ENCODE measurements at regions not wholly inside any gene's neighbourhood (a gene's known extent, or its start where the extent isn't known, plus 50 kb on each side); places are given as distances from the start of the nearest gene placed in this dataset.

GRCh38 chr11:45339729-45340519 is 53.8 kb upstream of the SYT13 start:
- intact Hi-C loops (cut with micrococcal nuclease), result loop anchor here (1.0 to 10.0 kb wide), 5 partner anchors 15 to 432 kb away; no protein-coding TSS in a partner anchor
- H3K27me3 Mint-ChIP-seq (ENCODE audit: low read depth), result peaks cover 3% of the 10 kb centered on the region
- CTCF ChIA-PET, result interaction anchor here (0.6 to 4.4 kb wide), 15 partner anchors 8 to 482 kb away, joined by 3 to 25 read pairs (median 3); no protein-coding TSS in a partner anchor
- H3K4me3 Mint-ChIP-seq, result peak overlapping the region; percentile 53
- no peak overlapping the region for H3K27ac Mint-ChIP-seq
- no peaks in the 10 kb centered on the region for H3K36me3 Mint-ChIP-seq (ENCODE audit: low read depth)
- DNase-seq, result peak; percentile 96
- H3K9me3 Mint-ChIP-seq, result no peaks in the 10 kb centered on the region
- peaks cover 8% of the 10 kb centered on the region for H3K4me1 Mint-ChIP-seq (ENCODE audit: low read depth)

GRCh38 chr11:45337583-45338360 is 51.6 kb upstream of the SYT13 start:
- DNase-seq, result no peak
- Mint-ChIP-seq H3K36me3 (ENCODE audit: low read depth) (no peaks in the 10 kb centered on the region), H3K4me3 (no peak overlapping the region), H3K4me1 (ENCODE audit: low read depth) (peaks cover 8% of the 10 kb centered on the region), H3K27ac (no peak overlapping the region), H3K27me3 (ENCODE audit: low read depth) (peaks cover 3% of the 10 kb centered on the region), H3K9me3 (no peaks in the 10 kb centered on the region)
- intact Hi-C loops (cut with micrococcal nuclease), result loop anchor here (10.0 kb wide), 1 partner anchor 403 kb away; no protein-coding TSS in a partner anchor
- CTCF ChIA-PET, result interaction anchor here (0.7 to 1.0 kb wide), 4 partner anchors 227 to 434 kb away, joined by 3 to 4 read pairs (median 3); no protein-coding TSS in a partner anchor

- H3K4me3 Mint-ChIP-seq, result no peak overlapping the region
- CTCF ChIA-PET, result interaction anchor here (0.6 to 1.4 kb wide), 3 partner anchors 226 to 1171 kb away, joined by 3 to 5 read pairs (median 3); no protein-coding TSS in a partner anchor
- no peaks in the 10 kb centered on the region for H3K36me3 Mint-ChIP-seq (ENCODE audit: low read depth)
- H3K27me3 Mint-ChIP-seq (ENCODE audit: low read depth), result peaks cover 11% of the 10 kb centered on the region
- peaks cover 8% of the 10 kb centered on the region for H3K4me1 Mint-ChIP-seq (ENCODE audit: low read depth)
- no peak overlapping the region for H3K27ac Mint-ChIP-seq
- intact Hi-C loops (cut with micrococcal nuclease), result loop anchor here (10.0 kb wide), 1 partner anchor 401 kb away; no protein-coding TSS in a partner anchor
- H3K9me3 Mint-ChIP-seq, result no peaks in the 10 kb centered on the region
- no peak for DNase-seq
These were observed 50.0 kb upstream of the SYT13 start for GRCh38 chr11:45336136-45336535.

Measured in activated naive CD4-positive, alpha-beta T cell treated with anti-CD3 and anti-CD28 coated beads for 36 hours (primary cell).